HG02973 (cell line): ENCODE measurements at regions not wholly inside any gene's neighbourhood (a gene's known extent, or its start where the extent isn't known, plus 50 kb on each side); places are given as distances from the start of the nearest gene placed in this dataset.

Experiments used
- ATAC-seq: cut with Tn5 transposase; IDR thresholded peaks from one replicate; pipeline ENCODE4 v1.9.1; 2021; ENCODE audit warnings: moderate library complexity; ENCODE audit not compliant: unreplicated experiment

- ATAC-seq = no peak
These were observed 109.0 kb upstream of the ZNF217 start for GRCh38 chr20:53702617-53703016.

DNA sequence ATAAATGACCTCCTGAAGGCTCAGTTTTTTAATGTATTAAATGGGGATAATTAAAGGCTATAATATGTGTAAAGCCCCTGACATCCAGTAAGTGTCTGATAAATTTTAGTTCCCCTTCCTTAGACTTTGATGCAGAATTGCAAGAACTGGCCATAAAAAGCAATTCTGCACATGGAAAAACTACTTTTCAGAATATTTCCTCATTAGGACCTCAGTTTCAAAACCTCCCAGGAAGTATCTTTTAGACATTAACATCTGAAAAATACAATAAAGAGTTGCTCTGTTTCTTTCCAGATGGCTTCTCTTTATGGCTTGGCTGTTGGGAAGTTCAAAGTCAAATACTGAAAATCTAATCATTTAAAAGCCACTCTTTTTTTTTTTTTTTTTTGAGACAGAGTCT is 106.3 kb upstream of the ZNF217 start:
- no peak for ATAC-seq

- no peak for ATAC-seq
These were observed 105.5 kb upstream of the ZNF217 start for GRCh38 chr20:53699085-53699674.

DNA sequence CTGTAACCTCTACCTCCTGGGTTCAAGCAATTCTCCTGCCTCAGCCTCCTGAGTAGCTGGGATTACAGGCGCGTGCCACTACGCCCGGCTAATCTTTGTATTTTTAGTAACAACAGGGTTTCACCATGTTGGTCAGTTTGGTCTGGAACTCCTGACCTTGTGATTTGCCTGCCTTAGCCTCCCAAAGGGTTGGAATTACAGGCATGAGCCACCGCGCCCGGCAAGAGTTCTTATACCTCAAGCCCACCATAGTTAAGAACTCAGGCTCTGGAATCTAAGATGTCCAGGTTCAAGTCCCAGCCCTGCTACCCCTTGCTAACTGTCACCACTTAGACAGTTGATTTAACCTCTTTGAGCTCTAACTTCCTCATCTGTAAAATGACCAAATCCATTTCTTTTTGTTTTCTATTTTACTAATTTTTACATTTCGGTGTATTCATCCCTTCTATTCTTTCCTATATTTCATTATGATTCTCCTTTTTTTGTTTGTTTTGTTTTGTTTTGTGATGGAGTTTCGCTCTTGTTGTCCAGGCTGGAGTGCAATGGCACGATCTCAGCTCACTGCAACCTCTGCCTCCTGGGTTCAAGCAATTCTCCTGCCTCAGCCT is 104.8 kb upstream of the ZNF217 start:
- no peak for ATAC-seq

DNA sequence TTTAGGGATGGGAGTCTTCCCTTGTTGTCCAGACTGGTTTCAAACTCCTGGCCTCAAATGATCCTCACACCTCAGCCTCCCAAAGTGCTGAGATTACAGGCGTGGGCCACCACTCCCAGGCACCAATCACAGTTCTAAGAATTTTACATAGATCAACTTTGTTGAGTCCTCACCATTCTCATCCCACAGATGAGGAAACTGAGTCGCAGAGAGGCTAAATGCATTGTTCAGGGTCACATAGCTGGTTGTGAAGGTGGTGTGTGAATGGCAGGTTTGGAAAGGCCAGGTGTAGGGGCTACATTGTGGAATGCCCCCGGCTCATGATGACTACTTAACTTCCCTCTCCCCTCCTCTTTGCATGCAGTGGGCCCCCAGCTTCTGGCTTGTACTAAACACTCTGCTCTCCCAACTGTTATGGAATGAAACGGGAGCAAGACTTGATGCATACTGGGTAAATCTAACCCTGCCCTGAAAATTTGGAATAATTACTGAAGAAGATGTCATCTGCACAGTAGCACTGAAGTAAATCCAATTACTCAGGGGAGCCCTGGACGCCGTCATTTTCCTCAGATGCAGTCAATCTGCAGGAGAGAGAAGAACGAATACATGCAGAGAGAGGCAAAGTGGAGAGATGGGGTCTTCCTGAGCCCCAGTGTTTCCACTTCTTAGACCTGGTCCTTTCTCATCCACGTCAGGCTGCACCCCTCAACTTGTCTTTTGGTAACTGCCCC is 102.3 kb upstream of the ZNF217 start:
- no peak for ATAC-seq

DNA sequence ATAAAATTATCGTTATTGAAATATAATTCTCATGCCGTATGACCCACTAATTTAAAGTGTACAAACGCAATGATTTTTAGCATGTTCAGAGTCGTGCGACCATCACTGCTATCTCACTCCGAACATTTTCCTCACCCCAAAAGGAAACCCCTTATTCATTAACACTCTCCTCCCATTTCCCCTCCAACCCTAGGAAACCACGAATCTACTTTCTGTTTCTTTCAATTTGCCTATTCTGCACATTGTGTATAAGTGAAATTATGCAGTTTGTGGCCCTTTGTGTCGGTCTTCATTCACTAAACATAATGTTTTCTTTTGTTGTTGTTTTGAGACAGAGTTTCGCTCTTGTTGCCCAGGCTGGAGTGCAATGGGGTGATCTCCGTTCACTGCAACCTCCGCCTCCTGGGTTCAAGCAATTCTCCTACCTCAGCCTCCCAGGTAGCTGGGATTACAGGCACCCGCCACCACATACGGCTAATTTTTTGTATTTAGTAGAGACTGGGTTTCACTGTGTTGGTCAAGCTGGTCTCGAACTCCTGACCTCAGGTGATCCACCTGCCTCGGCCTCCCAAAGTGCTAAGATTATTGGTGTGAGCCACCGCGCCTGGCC is 99.7 kb upstream of the ZNF217 start:
- no peak for ATAC-seq

GRCh38 chr20:53692465-53693067 is 98.9 kb upstream of the ZNF217 start:
- no peak for ATAC-seq

- ATAC-seq = no peak
These were observed 98.2 kb upstream of the ZNF217 start for GRCh38 chr20:53691811-53692192.

DNA sequence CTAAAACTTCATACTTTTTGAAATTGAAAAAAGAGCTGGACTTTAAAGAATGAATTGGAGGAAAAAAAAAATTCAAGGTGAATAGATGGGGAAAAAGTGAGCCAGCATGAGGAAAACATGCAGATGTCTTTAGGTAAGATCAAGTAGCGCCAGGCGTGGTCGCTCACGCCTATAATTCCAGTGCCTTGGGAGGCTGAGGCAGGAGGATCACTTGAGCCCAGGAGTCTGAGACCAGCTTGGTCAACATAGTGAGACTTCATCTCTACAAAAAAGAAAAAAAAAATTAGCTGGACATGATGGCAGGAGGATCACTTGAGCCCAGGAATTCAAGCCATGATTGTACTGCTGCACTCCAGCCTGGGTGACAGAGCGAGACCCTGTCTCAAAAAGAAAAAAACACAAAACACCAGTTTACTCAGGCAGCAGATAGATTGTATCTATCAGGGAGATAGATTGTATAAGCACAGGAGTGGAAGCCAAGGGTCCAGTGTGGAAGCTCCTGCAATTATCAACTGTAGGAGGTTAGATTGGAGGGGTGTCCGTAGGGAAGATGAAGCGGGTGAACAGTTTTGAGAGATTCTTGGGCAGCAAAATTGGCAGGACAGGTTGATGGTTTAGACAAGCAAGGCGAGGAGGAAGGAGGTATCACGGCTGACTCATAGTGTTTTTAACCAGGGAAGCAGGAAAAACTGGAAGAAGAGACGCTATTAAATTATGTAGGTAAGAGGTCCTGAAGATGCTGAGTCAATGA is 97.6 kb upstream of the ZNF217 start:
- no peak for ATAC-seq

DNA sequence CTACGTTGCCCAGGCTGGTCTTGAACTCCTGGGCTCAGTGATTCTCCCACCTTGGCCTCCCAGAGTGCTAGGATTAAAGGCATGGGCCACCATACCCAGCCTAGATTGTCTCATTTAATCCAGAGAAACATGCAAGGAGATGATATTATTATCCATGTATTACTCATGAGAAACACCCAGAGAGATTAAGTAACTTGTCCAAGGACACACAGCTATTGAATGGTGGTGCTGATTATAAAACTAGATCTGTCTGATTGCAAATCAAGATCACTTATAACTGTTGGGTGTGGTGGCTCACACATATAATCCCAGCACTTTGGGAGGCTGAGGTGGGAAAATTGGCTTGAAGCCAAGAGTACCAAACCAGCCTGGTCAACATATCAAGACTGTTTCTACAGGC is 94.4 kb upstream of the ZNF217 start:
- no peak for ATAC-seq

GRCh38 chr20:53685070-53685595 is 91.5 kb upstream of the ZNF217 start:
- ATAC-seq = no peak

- ATAC-seq = no peak
These were observed 89.9 kb upstream of the ZNF217 start for GRCh38 chr20:53683506-53683905.

GRCh38 chr20:53681352-53682212 is 87.9 kb upstream of the ZNF217 start:
- no peak for ATAC-seq

- no peak for ATAC-seq
These were observed 86.1 kb upstream of the ZNF217 start for GRCh38 chr20:53679597-53680309.

GRCh38 chr20:53678990-53679596 is 85.5 kb upstream of the ZNF217 start:
- no peak for ATAC-seq

GRCh38 chr20:53678315-53678989 is 84.8 kb upstream of the ZNF217 start:
- no peak for ATAC-seq

DNA sequence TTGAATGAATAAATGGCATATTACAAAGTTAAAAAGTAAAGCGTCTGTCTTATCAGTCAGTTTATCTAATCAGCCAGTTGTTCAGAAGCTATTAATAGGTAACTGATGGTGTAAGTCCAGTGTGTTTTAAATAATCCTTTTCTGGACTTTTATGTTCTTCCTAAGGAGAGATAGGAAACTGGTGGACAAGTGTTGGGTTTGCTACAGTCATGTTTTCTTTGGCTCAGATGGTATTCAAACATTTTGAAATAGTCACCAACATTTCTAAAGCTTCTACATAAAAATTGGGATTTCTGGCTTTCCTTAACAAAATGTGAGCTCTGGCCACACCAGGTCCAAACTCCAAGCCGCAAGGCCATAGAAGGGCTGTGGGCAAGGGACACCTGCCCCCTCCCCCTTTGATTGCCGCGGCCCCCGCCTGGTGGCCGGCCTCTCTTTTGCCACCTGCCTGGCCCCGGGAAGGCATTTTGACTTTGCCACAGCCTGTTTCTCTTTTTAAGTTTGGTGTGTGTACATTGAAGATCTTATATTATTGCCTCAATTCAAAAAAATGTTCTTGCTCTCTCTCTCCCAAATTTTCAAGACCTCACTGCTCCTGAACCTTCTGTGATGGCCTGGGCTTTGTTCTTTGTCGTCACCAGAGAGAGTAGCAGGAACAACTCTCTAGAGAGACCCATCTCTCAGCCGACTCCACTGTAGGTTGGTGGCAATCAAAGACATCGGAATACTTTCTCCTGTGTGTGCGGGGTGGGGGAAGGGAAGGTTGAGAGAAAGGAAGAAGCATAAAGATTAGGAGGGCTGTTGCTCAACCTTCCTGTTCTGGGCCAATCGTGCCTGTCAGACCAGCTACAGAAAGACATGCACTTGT is 84.0 kb upstream of the ZNF217 start:
- no peak for ATAC-seq
